ENCODE measurements at regions not wholly inside any gene's neighbourhood (a gene's known extent, or its start where the extent isn't known, plus 50 kb on each side); places are given as distances from the start of the nearest gene placed in this dataset.

GRCh38 chr11:27213232-27213660 is 149.8 kb downstream of the CCDC34 start:
- intact Hi-C loops (cut with micrococcal nuclease): loop anchor here (10.0 kb wide), 1 partner anchor 72 kb away; no protein-coding TSS in a partner anchor
- no peak for TF ChIP-seq USF2 (IDR thresholded peaks at IDR 0.05; ENCODE audit: low read depth, low read length)
- TF ChIP-seq FOS (IDR thresholded peaks at IDR 0.05; ENCODE audit: low read depth, low read length): peak; percentile 61
- peak; percentile 69 for ATAC-seq (ENCODE audit: low read depth)

More at GRCh38 chr11:27213232-27213660, 149.8 kb downstream of the CCDC34 start:
- peak overlapping the region; percentile 45 for H3K4me2 ChIP-seq (ENCODE audit: low read depth, low read length)
- H4K5ac ChIP-seq (ENCODE audit: low read depth, low read length): peak overlapping the region; percentile 1; the same call in 1 of the 2 replicates
- H2AK5ac ChIP-seq (ENCODE audit: low read depth, low read length): peak overlapping the region; percentile 75
- H3K14ac ChIP-seq (replicated peaks; ENCODE audit: low read depth, low read length): peak overlapping the region; percentile 76
- in situ Hi-C loops (cut with MboI; ENCODE audit: low sequenced_read_pairs) (no loop called here), dilution Hi-C loops (cut with HindIII; ENCODE audit: low sequenced_read_pairs, unreplicated experiment) (no loop called here)
- H3K9me1 ChIP-seq (ENCODE audit: insufficient read depth, low read length): peaks cover 22% of the 10 kb centered on the region
- H3K9ac ChIP-seq (ENCODE audit: low read depth, low read length): peak overlapping the region; percentile 14; the same call in 1 of the 2 replicates
- H3K27ac ChIP-seq (ENCODE audit: insufficient read depth, low read length): no peak overlapping the region; the same call in 1 of the 2 replicates
- peak overlapping the region; percentile 63; the same call in 1 of the 2 replicates for H3K18ac ChIP-seq (ENCODE audit: low read depth, low read length)
- peak overlapping the region; percentile 75 for H2BK5ac ChIP-seq (ENCODE audit: low read depth, low read length, poor library complexity, severe bottlenecking)
- H3K36me3 ChIP-seq (ENCODE audit: control insufficient read depth, insufficient read depth, low read length): no peaks in the 10 kb centered on the region
- POLR2A ChIA-PET (ENCODE audit: unreplicated experiment): interaction anchor here (0.9 kb wide), 1 partner anchor 69 kb away, joined by 3 read pairs; no protein-coding TSS in a partner anchor
- WGBS, 2 experiments (ENCODE audit: extremely low coverage in 2 of 2, insufficient read length in 1 of 2): no CpG with 5 or more reads among the region's 4 CpGs
- H2AFZ ChIP-seq (replicated peaks; ENCODE audit: low read length, poor library complexity): no peak overlapping the region
- H4K20me1 ChIP-seq (ENCODE audit: insufficient read depth, low read length): no peaks in the 10 kb centered on the region
- H3K4me1 ChIP-seq (ENCODE audit: control insufficient read depth, insufficient read depth, low read length): peaks cover 23% of the 10 kb centered on the region
- no TSS peak for BruUV-seq (replicated peaks)
- peak overlapping the region; percentile 43; the same call in 2 of the 3 replicates for H2BK15ac ChIP-seq (ENCODE audit: low read depth, low read length)
- peak; percentile 94 for DNase-seq
- CTCF ChIA-PET: interaction anchor here (1.1 to 1.2 kb wide), 2 partner anchors 29 to 83 kb away, joined by 3 to 5 read pairs; no protein-coding TSS in a partner anchor
- peak overlapping the region; percentile 92 for H2BK120ac ChIP-seq (ENCODE audit: low read depth, low read length)
- peak overlapping the region; percentile 82 for H3K4ac ChIP-seq (ENCODE audit: low read depth, low read length)
- H3K23ac ChIP-seq (ENCODE audit: low read depth, low read length): peak overlapping the region; percentile 12
- H3K27me3 ChIP-seq (ENCODE audit: control insufficient read depth, insufficient read depth, low read length): no peaks in the 10 kb centered on the region
- H3K79me1 ChIP-seq (ENCODE audit: low read depth in 1 of 2, low read length in 2 of 2): no peaks in the 10 kb centered on the region
- H3K56ac ChIP-seq (ENCODE audit: extremely low read depth, insufficient read depth, low read length): peak overlapping the region; percentile 55
- peak overlapping the region; percentile 30 to 47; a peak in 3 of 4 replicates for H4K8ac ChIP-seq (ENCODE audit: low read depth in 2 of 2, low read length in 2 of 2)
- H3K9me3 ChIP-seq (ENCODE audit: control insufficient read depth, insufficient read depth, low read length): no peaks in the 10 kb centered on the region
- peak overlapping the region; percentile 76 for H2BK20ac ChIP-seq (ENCODE audit: low read depth, low read length)
- peak overlapping the region; percentile 74 for H4K91ac ChIP-seq (ENCODE audit: insufficient read depth, low read depth, low read length)
- H3K4me3 ChIP-seq (ENCODE audit: insufficient read depth, low read depth, low read length): no peak overlapping the region
- peak overlapping the region; percentile 63 for H2AK9ac ChIP-seq (replicated peaks; ENCODE audit: low read depth, low read length, poor library complexity)
